Osteoblast (primary cell): ENCODE measurements at regions not wholly inside any gene's neighbourhood (a gene's known extent, or its start where the extent isn't known, plus 50 kb on each side); places are given as distances from the start of the nearest gene placed in this dataset.

Source experiments
- DNase-seq: peaks from one replicate; pipeline ENCODE4 v3.0.0; 2011; ENCODE audit warnings: low spot score, mixed read lengths; ENCODE audit not compliant: insufficient read length; ENCODE audit errors: missing footprints
- H2AFZ ChIP-seq: 2 replicates; pipeline ENCODE4 v1.6.0; 2011; ENCODE audit warnings: mild to moderate bottlenecking, low read length
- H3K27ac ChIP-seq: 2 replicates; pipeline ENCODE4 v1.5.1; 2011; ENCODE audit warnings: mild to moderate bottlenecking, low read depth, low read length, moderate library complexity
- H3K27me3 ChIP-seq: 2 replicates; pipeline ENCODE4 v1.6.0; 2012; ENCODE audit warnings: mild to moderate bottlenecking, control low read depth, inconsistent platforms, low read length, moderate library complexity; ENCODE audit not compliant: insufficient read depth
- H3K36me3 ChIP-seq: 2 replicates; pipeline ENCODE4 v1.5.1; 2011; ENCODE audit warnings: mild to moderate bottlenecking, low read length, control low read depth, moderate library complexity; ENCODE audit not compliant: insufficient read depth
- H3K4me1 ChIP-seq: 2 replicates; pipeline ENCODE4 v1.5.1; 2011; ENCODE audit warnings: mild to moderate bottlenecking, low read length, control low read depth, moderate library complexity; ENCODE audit not compliant: insufficient read depth
- H3K4me2 ChIP-seq: 2 replicates; pipeline ENCODE4 v1.6.0; 2011; ENCODE audit warnings: mild to moderate bottlenecking, low read length; ENCODE audit not compliant: insufficient read depth
- H3K4me3 ChIP-seq: fragments of 200-600 bp; sonication (generic); 3 replicates; pipeline ENCODE4 v1.5.1; 2012; ENCODE audit warnings: mild to moderate bottlenecking, low read length, inconsistent platforms; ENCODE audit not compliant: insufficient read depth
- H3K79me2 ChIP-seq: 2 replicates; pipeline ENCODE4 v1.6.0; 2012; ENCODE audit warnings: mild to moderate bottlenecking, low read length, control low read depth, inconsistent platforms; ENCODE audit not compliant: insufficient read depth
- H3K9me3 ChIP-seq: 2 replicates; pipeline ENCODE4 v1.5.1; 2011; ENCODE audit warnings: low read depth, low read length, control low read depth
- H4K20me1 ChIP-seq: 2 replicates; pipeline ENCODE4 v1.6.0; 2012; ENCODE audit warnings: mild to moderate bottlenecking, low read length, control low read depth; ENCODE audit not compliant: insufficient read depth
- CTCF ChIP-seq: IDR thresholded peaks from 2 replicates; pipeline ENCODE4 v1.5.1; 2011; ENCODE audit warnings: mild to moderate bottlenecking, low read depth, low read length, moderate library complexity; ENCODE audit errors: extremely low read depth

- DNase-seq: no peak
- no peaks in the 10 kb centered on the region for H3K79me2 ChIP-seq
- no peak overlapping the region for H3K4me2 ChIP-seq
- H3K9me3 ChIP-seq: no peaks in the 10 kb centered on the region
- H3K4me1 ChIP-seq: no peaks in the 10 kb centered on the region
- no peaks in the 10 kb centered on the region for H4K20me1 ChIP-seq
- H3K27ac ChIP-seq: no peak overlapping the region
- no peak overlapping the region for H2AFZ ChIP-seq
- no peaks in the 10 kb centered on the region for H3K27me3 ChIP-seq
- no peaks in the 10 kb centered on the region for H3K36me3 ChIP-seq
- no peak overlapping the region for H3K4me3 ChIP-seq
- no peak for TF ChIP-seq CTCF
Observed at GRCh38 chr10:54904833-54905232, 103.8 kb upstream of the PCDH15 start.

GRCh38 chr10:54903745-54904144 is 102.7 kb upstream of the PCDH15 start:
- Histone ChIP-seq H3K9me3 (no peaks in the 10 kb centered on the region), H3K27me3 (no peaks in the 10 kb centered on the region), H2AFZ (no peak overlapping the region), H3K4me2 (no peak overlapping the region), H3K79me2 (no peaks in the 10 kb centered on the region), H3K27ac (no peak overlapping the region), H4K20me1 (no peaks in the 10 kb centered on the region), H3K4me3 (no peak overlapping the region), H3K4me1 (no peaks in the 10 kb centered on the region), H3K36me3 (no peaks in the 10 kb centered on the region)
- DNase-seq: no peak
- no peak for TF ChIP-seq CTCF

- no peak overlapping the region for H2AFZ ChIP-seq
- H3K27me3 ChIP-seq: no peaks in the 10 kb centered on the region
- DNase-seq: no peak
- no peak overlapping the region for H3K27ac ChIP-seq
- no peaks in the 10 kb centered on the region for H3K4me1 ChIP-seq
- H3K79me2 ChIP-seq: no peaks in the 10 kb centered on the region
- no peaks in the 10 kb centered on the region for H3K36me3 ChIP-seq
- H3K4me3 ChIP-seq: no peak overlapping the region
- TF ChIP-seq CTCF: no peak
- H3K9me3 ChIP-seq: no peaks in the 10 kb centered on the region
- no peak overlapping the region for H3K4me2 ChIP-seq
- H4K20me1 ChIP-seq: no peaks in the 10 kb centered on the region
Observed at GRCh38 chr10:54900584-54900983, 99.6 kb upstream of the PCDH15 start.

GRCh38 chr10:54880996-54881395 is 80.0 kb upstream of the PCDH15 start:
- H3K4me2 ChIP-seq: no peak overlapping the region
- H3K79me2 ChIP-seq: no peaks in the 10 kb centered on the region
- H4K20me1 ChIP-seq: no peaks in the 10 kb centered on the region
- H3K9me3 ChIP-seq: peaks cover 2% of the 10 kb centered on the region
- H3K4me1 ChIP-seq: no peaks in the 10 kb centered on the region
- H2AFZ ChIP-seq: no peak overlapping the region
- no peak overlapping the region for H3K27ac ChIP-seq
- no peak for DNase-seq
- H3K27me3 ChIP-seq: no peaks in the 10 kb centered on the region
- no peaks in the 10 kb centered on the region for H3K36me3 ChIP-seq
- H3K4me3 ChIP-seq: no peak overlapping the region
- no peak for TF ChIP-seq CTCF
